Parathyroid adenoma (tissue), 2 donors: ENCODE measurements at regions not wholly inside any gene's neighbourhood (a gene's known extent, or its start where the extent isn't known, plus 50 kb on each side); places are given as distances from the start of the nearest gene placed in this dataset.

Experiments used
- H2AFZ ChIP-seq: fragments of 300-600 bp; sonication (generic); one replicate; pipeline ENCODE4 v1.7.0; 2017; ENCODE audit warnings: antibody characterized with exemption, mild to moderate bottlenecking
- H3K27ac ChIP-seq: fragments of 300-600 bp; sonication (generic); one replicate; pipeline ENCODE4 v1.7.0; 2017
- H3K27me3 ChIP-seq: fragments of 300-600 bp; sonication (generic); one replicate; pipeline ENCODE4 v1.7.0; 2017; ENCODE audit warnings: low read length; ENCODE audit not compliant: control insufficient read depth, insufficient read depth
- H3K36me3 ChIP-seq: fragments of 300-600 bp; sonication (generic); one replicate; pipeline ENCODE4 v1.7.0; 2017; ENCODE audit warnings: low read length; ENCODE audit not compliant: control insufficient read depth, insufficient read depth
- H3K4me1 ChIP-seq: fragments of 300-600 bp; sonication (generic); one replicate; pipeline ENCODE4 v1.7.0; 2017; ENCODE audit warnings: control low read depth
- H3K4me2 ChIP-seq: fragments of 300-600 bp; sonication (generic); one replicate; pipeline ENCODE4 v1.7.0; 2017; ENCODE audit warnings: low read length
- H3K4me3 ChIP-seq: fragments of 300-600 bp; sonication (generic); one replicate; pipeline ENCODE4 v1.7.0; 2017; ENCODE audit warnings: low read depth, low read length
- H3K79me2 ChIP-seq: fragments of 300-600 bp; sonication (generic); one replicate; pipeline ENCODE4 v1.7.0; 2017; ENCODE audit warnings: control low read depth
- H3K9ac ChIP-seq: fragments of 300-600 bp; sonication (generic); one replicate; pipeline ENCODE4 v1.7.0; 2017; ENCODE audit warnings: mild to moderate bottlenecking
- H3K9me3 ChIP-seq: fragments of 300-600 bp; sonication (generic); one replicate; pipeline ENCODE4 v1.7.0; 2017; ENCODE audit warnings: low read length; ENCODE audit not compliant: control insufficient read depth
- CTCF ChIP-seq: fragments of 300-600 bp; sonication (generic); IDR thresholded peaks from one replicate; pipeline ENCODE4 v1.7.0; 2017; ENCODE audit warnings: antibody characterized with exemption, mild to moderate bottlenecking
- donor health status: primary hyperparathyroidism.

GRCh38 chr4:157791236-157791635 is 381.6 kb downstream of the GASK1B start:
- no peak overlapping the region for H3K4me2 ChIP-seq
- H3K4me1 ChIP-seq, result no peaks in the 10 kb centered on the region
- no peak overlapping the region for H3K27ac ChIP-seq
- TF ChIP-seq CTCF, result no peak
- no peaks in the 10 kb centered on the region for H3K27me3 ChIP-seq
- no peaks in the 10 kb centered on the region for H3K79me2 ChIP-seq
- no peaks in the 10 kb centered on the region for H3K9me3 ChIP-seq
- no peaks in the 10 kb centered on the region for H3K36me3 ChIP-seq
- H3K4me3 ChIP-seq, result no peak overlapping the region
- no peak overlapping the region for H3K9ac ChIP-seq
- H2AFZ ChIP-seq, result no peak overlapping the region

DNA sequence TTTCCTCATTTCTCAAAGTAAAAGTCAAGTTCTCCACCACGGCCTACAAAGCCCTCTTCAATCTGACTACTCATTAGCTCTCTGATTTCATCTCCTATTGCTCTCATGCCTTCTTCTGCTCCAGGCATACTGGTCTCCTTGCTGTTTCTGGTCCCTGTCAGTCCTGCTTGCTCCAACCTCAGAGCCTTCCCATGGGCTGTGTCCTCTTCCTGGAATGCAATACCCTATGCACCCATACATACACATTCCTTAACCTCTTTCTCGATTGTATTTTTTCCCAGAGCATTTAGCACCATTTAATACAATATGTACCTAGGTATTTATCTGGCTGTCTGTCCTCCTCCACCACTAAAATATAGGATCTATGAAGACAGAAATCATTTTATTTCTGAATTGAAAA is 385.2 kb downstream of the GASK1B start:
- no peaks in the 10 kb centered on the region for H3K36me3 ChIP-seq
- H3K9ac ChIP-seq, result no peak overlapping the region
- no peaks in the 10 kb centered on the region for H3K4me1 ChIP-seq
- H3K27me3 ChIP-seq, result no peaks in the 10 kb centered on the region
- no peak overlapping the region for H3K4me2 ChIP-seq
- no peaks in the 10 kb centered on the region for H3K9me3 ChIP-seq
- no peak overlapping the region for H3K4me3 ChIP-seq
- no peak overlapping the region for H3K27ac ChIP-seq
- no peaks in the 10 kb centered on the region for H3K79me2 ChIP-seq
- TF ChIP-seq CTCF, result no peak
- no peak overlapping the region for H2AFZ ChIP-seq

DNA sequence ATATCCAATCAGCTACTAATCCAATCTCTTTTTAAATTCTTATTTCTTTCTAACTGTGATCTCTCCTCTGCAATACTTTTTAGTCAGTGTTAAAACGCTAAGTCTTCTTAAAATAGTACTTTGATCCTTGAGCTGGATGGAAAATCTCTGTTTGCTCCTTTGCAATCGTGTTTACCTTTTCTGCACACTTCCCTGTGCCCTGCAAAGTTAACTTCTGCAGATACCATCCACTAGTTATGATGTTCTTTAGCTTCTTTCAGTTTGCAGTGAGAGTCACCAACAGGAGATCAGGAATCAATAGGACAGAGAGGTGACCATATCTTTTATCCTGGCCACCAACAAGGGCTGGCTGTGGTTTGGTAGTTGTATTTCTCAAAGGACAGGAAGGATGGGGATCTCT is 391.5 kb downstream of the GASK1B start:
- no peak overlapping the region for H3K9ac ChIP-seq
- H3K4me2 ChIP-seq, result no peak overlapping the region
- no peaks in the 10 kb centered on the region for H3K27me3 ChIP-seq
- H3K9me3 ChIP-seq, result no peaks in the 10 kb centered on the region
- H2AFZ ChIP-seq, result no peak overlapping the region
- H3K79me2 ChIP-seq, result no peaks in the 10 kb centered on the region
- H3K4me1 ChIP-seq, result no peaks in the 10 kb centered on the region
- H3K27ac ChIP-seq, result no peak overlapping the region
- no peak overlapping the region for H3K4me3 ChIP-seq
- no peak for TF ChIP-seq CTCF
- H3K36me3 ChIP-seq, result no peaks in the 10 kb centered on the region

- no peak for TF ChIP-seq CTCF
- Histone ChIP-seq H3K36me3 (no peaks in the 10 kb centered on the region), H3K4me2 (no peak overlapping the region), H3K4me1 (no peaks in the 10 kb centered on the region), H3K4me3 (no peak overlapping the region), H3K9me3 (no peaks in the 10 kb centered on the region), H3K79me2 (no peaks in the 10 kb centered on the region), H2AFZ (no peak overlapping the region), H3K9ac (no peak overlapping the region), H3K27ac (no peak overlapping the region), H3K27me3 (no peaks in the 10 kb centered on the region)
Measured at GRCh38 chr4:157779081-157779480, 393.7 kb downstream of the GASK1B start.

DNA sequence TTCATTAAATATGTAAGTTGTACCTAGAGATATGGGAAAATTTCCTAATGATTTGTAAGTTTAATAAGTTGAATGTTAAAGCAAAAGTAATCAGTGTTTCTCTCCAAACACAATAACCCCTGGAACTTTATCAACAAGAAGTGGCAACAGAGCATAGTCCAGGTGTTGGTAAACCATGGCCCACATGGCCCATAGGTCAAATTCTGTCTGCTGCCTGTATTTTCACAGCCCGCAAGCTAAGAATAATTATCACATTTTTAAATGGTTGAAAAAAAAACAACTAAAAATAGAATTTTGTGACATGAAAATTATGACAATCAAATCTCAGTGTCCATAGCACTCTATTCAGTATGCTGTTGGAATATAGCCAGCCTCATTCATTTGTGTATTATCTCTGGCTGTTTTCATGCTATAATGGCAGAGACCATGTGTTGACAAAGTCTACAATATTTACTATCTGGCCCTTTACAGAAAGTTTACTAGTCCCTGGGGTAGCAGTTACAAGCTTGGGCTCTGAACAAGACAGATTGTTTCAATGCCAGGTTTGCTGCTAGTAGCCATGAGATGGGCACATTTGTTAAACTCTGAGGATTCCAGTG is 395.8 kb downstream of the GASK1B start:
- no peak overlapping the region for H3K9ac ChIP-seq
- H3K79me2 ChIP-seq, result no peaks in the 10 kb centered on the region
- H3K36me3 ChIP-seq, result no peaks in the 10 kb centered on the region
- H3K27ac ChIP-seq, result no peak overlapping the region
- H3K4me1 ChIP-seq, result no peaks in the 10 kb centered on the region
- H3K9me3 ChIP-seq, result no peaks in the 10 kb centered on the region
- no peak for TF ChIP-seq CTCF
- no peak overlapping the region for H3K4me2 ChIP-seq
- no peak overlapping the region for H3K4me3 ChIP-seq
- H3K27me3 ChIP-seq, result no peaks in the 10 kb centered on the region
- no peak overlapping the region for H2AFZ ChIP-seq
